SIG-M5 treated with dmso at 0.1 percent for 504 hours (cell line): ENCODE measurements at regions not wholly inside any gene's neighbourhood (a gene's known extent, or its start where the extent isn't known, plus 50 kb on each side); places are given as distances from the start of the nearest gene placed in this dataset.

Experiments used
- DNase-seq: peaks from one replicate; lab custom pipeline; 2025; ENCODE audit not compliant: unreplicated experiment; lab: John Stamatoyannopoulos, UW

GRCh38 chr21:41633627-41634026 lies 125.7 kb upstream of the TMPRSS2 start:
- DNase-seq: no peak

GRCh38 chr21:41632748-41633475 lies 125.0 kb upstream of the TMPRSS2 start:
- no peak for DNase-seq

- peak; percentile 21 for DNase-seq
Measured at GRCh38 chr21:41631564-41632461, 123.9 kb upstream of the TMPRSS2 start.

GRCh38 chr21:41630917-41631316 lies 123.0 kb upstream of the TMPRSS2 start:
- no peak for DNase-seq

- peak; percentile 33 for DNase-seq
Measured at GRCh38 chr21:41630249-41630648, 122.3 kb upstream of the TMPRSS2 start.

DNA sequence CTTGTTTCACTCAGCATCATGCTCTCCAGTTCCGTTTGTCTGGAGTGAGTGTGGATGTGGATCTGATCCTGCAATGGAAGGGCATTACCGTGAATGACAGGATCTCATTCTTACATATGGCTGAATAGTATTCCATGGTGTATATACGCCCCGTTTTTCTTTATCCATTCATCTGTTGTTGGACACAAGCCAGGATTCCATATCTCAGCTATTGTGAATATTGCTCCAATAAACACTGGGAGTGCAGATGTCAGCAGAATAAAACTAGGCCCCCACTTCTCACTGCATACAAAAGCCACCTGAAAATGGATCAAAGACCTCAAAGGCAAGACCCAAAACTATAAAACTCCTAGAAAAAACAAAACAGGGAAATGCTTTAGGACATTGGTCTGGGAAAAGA lies 120.3 kb upstream of the TMPRSS2 start:
- no peak for DNase-seq

DNA sequence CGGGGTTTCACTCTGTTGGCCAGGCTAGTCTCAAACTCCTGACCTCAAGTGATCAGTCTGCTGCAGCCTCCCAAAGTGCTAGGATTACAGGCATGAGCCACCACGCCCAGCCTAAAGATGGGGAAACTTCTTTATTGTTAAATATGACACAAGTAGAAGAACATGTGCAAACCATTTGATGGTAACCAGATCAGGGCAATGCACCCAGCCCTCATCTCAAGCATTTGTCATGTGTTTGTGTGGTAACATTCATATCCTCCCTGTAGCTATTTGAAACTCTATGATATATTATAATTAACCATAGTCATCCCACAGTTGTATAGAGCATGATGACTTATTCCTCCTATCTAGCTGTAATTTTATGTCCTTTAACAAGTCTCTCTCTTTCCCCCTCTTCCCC lies 119.5 kb upstream of the TMPRSS2 start:
- no peak for DNase-seq

- no peak for DNase-seq
Measured at GRCh38 chr21:41626021-41626420, 118.1 kb upstream of the TMPRSS2 start.

- no peak for DNase-seq
Measured at GRCh38 chr21:41625428-41625827, 117.5 kb upstream of the TMPRSS2 start.

- no peak for DNase-seq
Measured at GRCh38 chr21:41624674-41625310, 116.8 kb upstream of the TMPRSS2 start.

- no peak for DNase-seq
Measured at GRCh38 chr21:41623945-41624344, 116.0 kb upstream of the TMPRSS2 start.

DNA sequence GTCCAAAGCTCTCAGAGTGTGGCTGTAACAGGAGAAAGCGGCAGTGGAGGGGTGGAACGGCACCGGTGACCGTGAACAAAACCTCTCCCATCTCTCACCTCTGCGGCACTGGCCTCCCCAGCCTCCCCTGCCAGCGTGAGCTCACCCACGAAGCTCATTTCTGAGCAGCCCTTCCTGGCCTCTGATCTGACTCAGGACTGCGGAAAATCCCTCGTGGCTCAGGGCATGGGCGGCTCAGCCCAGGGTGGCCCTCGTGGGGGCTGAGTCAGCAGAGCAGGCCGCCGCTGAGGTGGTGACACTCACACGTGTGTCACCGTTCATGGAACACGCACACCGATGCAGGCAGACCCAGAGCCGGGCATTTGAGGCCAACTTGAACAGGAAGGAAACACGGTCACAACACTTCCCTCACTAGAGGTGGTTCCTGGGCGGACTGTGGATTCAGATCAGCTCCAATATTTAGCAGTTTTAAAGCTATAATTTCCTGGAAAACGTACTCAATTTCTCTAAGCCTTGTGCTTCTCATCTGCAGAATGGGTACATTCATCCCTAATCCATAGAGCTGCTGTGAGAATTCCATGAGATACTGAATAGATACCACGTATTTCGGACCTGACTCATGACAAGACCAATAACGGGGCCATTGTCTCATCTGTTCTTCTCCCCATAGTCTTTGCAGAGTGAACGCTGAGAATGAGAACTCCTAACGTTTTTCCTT lies 115.0 kb upstream of the TMPRSS2 start:
- DNase-seq: no peak

DNA sequence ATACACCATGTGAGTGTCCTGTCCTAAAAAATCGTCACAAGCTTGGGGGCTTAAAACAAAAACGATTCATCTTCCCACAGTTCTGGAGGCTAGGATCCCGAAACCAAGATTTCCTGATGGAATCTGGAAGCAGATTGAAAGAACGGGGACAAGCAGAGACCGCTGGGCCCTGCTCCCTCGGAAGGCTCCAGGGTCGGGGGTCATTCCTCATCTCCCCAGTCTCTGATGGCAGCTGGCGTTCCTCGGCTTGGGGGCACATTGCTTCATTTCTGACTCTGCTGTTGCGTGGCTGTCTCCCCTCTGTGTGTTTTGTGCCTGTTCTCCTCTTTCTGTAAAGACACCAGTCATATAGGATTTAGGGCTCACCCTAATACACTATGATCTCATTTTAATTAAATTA lies 114.2 kb upstream of the TMPRSS2 start:
- no peak for DNase-seq

GRCh38 chr21:41621513-41621912 lies 113.6 kb upstream of the TMPRSS2 start:
- DNase-seq: no peak

GRCh38 chr21:41620982-41621381 lies 113.0 kb upstream of the TMPRSS2 start:
- no peak for DNase-seq

DNA sequence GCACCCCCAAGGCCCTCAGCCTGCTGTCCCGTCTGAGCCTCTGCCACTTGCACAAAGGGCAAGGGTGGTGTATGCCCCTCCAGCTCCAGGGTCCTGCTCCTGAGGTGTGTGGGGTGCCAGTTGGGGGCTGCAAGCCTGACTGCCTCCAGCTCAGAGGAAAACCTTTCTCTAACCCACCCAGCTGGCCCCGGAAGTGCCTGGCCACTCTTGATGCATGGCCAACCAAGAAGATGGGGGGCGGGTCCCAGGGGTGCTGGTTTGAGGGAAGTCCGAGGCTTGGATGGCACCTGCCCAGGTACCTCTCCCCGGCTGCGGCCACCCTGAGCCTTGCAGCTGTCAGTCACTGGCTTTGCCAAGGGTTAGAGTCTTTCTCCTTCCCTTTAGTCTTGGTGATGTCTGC lies 112.6 kb upstream of the TMPRSS2 start:
- no peak for DNase-seq

DNA sequence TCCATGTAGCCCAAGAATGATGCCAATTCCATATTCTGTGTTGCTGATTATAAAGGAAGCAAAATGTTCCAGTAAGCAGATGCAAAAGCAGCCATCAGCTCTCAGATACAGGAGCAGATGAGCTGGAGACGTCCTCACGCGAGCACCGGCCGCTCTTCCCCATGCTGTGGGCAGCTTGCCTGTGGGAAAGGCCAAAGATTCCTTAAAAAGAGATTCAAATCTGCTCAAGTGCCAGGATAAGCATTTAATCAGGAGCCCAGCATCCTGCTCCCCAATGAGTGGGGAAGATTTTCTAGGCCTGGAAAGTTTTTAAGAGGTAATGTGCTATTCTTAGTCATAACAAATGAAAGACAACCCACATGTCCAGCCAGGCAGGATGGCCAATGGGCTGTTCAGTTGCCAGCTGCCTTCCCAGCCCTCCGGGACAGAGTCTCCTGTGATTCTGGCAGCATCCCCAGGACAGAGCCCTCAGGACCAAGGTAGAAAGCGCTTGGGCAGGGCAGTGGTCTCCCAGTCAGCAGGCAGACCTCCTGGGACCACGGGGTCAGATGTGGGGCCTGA lies 108.2 kb upstream of the TMPRSS2 start:
- DNase-seq: no peak

GRCh38 chr21:41615613-41616012 lies 107.7 kb upstream of the TMPRSS2 start:
- DNase-seq: no peak

GRCh38 chr21:41614511-41614910 lies 106.6 kb upstream of the TMPRSS2 start:
- no peak for DNase-seq

DNA sequence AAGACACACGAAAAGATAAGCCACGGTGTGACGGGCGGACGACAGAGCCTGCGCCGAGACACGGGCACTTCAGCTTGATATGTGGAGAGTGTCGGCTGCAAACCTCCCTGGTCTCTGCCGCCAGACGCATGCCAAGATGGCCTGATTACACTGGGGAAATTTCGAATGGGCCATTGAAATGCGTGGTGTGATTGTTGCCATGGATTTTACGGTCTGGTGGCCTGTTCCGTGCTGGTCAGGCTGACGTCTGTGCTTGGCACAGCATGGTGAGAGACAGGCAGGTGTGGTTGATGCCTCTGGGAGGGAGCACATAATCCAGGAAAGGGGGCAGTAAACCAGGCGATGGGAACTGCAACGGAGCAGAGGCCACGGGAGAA lies 105.6 kb upstream of the TMPRSS2 start:
- DNase-seq: no peak
